Epithelial cell of proximal tubule (primary cell): ENCODE measurements at regions not wholly inside any gene's neighbourhood (a gene's known extent, or its start where the extent isn't known, plus 50 kb on each side); places are given as distances from the start of the nearest gene placed in this dataset.
"Not testable (repeated sequence)": the region's sequence is repeated elsewhere in the genome, so short reads cannot be mapped to it uniquely, and the experiment has no call there.

Experiments
- DNase-seq: peaks from one replicate; pipeline ENCODE4 v3.0.0-alpha.2; 2011; ENCODE audit warnings: low read depth
- H3K4me3 ChIP-seq: 2 replicates; pipeline ENCODE4 v1.5.1; 2011; ENCODE audit warnings: low read depth, mild to moderate bottlenecking, low read length
- TF ChIP-seq, protein P1 (sequence below): conservative IDR thresholded peaks from 2 replicates; pipeline ENCODE4 v1.5.1; 2012; ENCODE audit warnings: low read depth, mild to moderate bottlenecking, low read length

DNA sequence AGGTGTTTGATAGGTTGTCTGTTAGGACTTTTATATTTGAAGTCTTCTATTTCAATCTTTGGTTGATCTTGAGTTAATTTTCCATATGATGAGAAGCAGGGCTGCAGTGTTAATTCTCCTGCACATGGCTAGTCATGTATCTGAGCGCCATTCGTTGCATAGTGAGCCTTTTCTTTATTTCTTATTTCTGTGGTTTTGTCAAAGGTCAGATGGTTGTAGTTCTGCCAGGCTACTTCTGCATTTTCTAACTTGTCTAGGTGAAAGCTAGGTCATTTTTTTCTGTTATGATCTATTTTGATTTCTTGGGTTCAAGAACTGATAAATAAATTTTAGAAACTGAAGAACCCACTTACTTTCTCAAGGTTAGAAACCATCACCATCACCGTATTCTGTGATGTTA, 56.7 kb downstream of the CCDC74A start:
- DNase-seq = no peak
- TF ChIP-seq, protein P1, sequence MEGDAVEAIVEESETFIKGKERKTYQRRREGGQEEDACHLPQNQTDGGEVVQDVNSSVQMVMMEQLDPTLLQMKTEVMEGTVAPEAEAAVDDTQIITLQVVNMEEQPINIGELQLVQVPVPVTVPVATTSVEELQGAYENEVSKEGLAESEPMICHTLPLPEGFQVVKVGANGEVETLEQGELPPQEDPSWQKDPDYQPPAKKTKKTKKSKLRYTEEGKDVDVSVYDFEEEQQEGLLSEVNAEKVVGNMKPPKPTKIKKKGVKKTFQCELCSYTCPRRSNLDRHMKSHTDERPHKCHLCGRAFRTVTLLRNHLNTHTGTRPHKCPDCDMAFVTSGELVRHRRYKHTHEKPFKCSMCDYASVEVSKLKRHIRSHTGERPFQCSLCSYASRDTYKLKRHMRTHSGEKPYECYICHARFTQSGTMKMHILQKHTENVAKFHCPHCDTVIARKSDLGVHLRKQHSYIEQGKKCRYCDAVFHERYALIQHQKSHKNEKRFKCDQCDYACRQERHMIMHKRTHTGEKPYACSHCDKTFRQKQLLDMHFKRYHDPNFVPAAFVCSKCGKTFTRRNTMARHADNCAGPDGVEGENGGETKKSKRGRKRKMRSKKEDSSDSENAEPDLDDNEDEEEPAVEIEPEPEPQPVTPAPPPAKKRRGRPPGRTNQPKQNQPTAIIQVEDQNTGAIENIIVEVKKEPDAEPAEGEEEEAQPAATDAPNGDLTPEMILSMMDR = no peak
- no peak overlapping the region for H3K4me3 ChIP-seq

DNA sequence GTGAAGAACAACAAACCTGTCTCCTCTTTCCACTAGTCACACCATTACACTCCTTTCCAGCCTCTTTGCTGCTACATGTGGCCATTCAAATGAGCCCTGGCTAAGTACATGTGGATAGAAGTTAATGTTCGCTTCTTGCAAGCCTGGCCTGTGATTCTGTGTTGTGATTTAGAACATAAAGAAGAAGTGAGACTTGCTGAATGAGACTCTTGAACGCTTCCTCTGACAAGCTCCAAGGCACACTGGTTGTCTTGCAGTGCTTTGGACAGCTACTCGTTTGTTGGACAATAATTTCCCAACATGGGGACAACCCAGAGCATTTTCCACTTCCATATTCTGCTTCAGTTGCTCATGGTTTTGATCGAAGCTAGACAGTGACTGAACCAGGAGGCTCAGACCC, 57.3 kb downstream of the CCDC74A start:
- TF ChIP-seq, protein P1 = no peak
- H3K4me3 ChIP-seq = no peak overlapping the region
- no peak for DNase-seq

DNA sequence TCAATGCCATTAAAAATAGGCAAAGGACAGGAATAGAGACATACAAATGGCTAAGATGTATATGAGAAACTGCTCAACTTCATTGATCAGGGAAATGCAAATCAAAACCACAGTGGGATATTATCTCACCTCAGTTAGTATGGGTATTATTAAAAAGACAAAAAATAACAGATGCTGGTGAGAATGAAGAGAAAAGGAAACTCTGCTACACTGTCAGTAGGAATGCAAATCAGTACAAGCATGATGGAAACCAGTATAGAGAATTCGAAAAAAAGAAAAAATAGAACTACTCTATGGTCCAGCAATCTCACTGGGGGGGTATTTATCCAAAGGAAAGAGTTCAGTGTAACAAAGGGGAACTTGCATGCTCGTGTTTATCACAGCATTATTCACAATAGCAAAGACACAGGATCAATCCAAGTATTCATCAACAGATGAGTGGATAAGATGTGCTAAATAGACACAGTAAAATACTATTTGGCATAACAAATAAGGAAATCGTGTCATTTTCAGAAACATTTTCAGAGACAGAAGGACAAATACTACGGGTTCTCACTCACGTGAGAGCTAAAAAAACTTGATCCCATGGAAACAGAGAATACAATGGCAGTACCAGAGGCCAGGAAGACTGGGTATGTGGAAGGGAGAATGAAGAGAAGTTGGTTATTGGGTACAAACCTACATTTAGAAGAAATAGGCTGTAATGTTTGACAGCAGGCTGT, 60.6 kb downstream of the CCDC74A start:
- TF ChIP-seq, protein P1 = no peak

DNA sequence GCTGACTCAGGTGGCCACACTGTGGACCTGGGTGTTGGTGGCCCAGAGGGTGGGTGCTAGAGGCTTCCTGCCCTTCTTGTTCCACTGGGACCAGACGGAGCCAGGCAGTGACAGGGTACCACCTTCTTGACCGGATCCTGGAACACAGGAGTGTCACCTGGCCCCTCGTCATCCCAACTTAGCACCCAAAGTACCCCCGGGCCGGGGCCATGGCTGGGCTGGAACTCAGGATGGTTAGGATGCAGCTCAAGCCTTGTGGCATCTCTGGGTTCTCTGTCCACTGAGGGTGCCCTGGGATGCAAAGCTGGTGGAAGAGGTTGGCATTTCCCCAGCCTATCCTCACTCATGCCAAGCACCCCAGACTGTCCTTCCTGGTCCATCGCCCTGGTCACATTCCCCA, 61.4 kb downstream of the CCDC74A start:
- not testable (repeated sequence) for H3K4me3 ChIP-seq, DNase-seq

More for the DNA sequence above, 60.6 kb downstream of the CCDC74A start:
- DNase-seq = no peak
- no peak overlapping the region for H3K4me3 ChIP-seq

DNA sequence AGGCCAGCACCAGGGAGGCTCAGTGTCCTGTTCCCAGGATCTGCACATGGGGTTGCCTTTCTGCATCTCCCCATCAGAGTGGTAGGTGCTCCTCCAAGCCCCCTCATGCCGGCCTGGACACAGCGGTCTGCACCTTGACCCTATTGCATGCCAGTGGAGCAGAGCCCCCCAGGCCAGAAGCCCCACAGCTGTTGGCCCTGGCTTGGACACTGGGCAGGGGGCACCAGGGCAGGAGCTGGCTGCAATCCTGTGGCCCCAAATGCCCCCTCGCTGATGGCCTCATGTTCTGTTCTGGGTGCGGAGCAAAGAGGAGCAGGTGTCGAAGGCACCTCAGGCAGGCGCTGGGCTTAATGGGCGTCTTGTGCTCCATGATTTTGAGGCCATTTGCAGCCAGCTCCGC, 62.7 kb downstream of the CCDC74A start:
- TF ChIP-seq, protein P1 = no peak
- no peak for DNase-seq
- no peak overlapping the region for H3K4me3 ChIP-seq

DNA sequence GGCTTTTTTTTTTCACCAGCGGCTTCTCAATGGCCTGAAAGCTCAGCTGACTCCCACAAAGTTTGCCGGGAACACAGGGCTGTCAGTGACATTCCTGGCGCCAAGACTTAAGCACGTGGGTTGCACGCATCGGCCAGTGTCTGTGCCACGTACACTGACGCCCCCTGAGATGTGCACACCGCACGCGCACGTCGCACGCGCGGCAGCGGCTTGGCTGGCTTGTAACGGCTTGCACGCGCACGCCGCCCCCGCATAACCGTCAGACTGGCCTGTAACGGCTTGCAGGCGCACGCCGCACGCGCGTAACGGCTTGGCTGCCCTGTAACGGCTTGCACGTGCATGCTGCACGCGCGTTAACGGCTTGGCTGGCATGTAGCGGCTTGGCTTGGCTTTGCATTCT, 63.2 kb downstream of the CCDC74A start:
- DNase-seq = no peak
- no peak overlapping the region for H3K4me3 ChIP-seq
- TF ChIP-seq, protein P1 = no peak

DNA sequence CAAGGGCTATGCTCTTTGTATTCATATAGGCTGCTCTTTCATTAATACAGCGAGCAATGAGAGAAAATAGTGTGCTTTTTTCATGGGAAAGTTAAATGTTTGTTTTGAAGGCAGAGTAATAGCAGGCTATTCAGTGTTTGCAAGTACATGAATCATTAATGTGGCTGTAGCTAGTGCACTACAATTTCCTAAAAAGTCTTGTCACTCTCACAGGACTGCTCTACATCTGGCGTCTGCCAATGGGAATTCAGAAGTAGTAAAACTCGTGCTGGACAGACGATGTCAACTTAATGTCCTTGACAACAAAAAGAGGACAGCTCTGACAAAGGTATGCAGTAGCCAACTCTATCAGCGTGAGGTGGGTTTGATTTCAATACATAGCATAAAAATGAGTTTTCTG, 68.9 kb downstream of the CCDC74A start:
- H3K4me3 ChIP-seq, DNase-seq: not testable (repeated sequence)

DNA sequence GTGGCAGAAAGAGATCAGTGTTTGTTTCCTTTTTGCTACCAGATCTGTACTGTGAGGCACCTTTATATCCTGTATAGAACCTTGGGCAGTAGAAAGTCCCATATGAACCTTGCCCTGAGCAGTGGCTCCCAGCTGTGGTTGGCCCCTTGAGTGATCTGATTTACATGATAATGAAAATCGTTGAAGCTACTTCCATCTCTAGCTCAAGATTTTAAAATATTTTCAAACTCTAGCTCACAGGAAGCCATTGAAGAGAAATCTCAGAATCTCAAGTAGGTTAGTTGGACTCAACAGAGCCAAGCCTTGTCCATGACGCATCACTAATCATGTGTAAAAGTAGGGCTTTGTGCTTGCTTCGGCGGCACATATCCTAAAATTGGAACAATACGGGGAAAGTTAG, 74.8 kb downstream of the CCDC74A start:
- DNase-seq, H3K4me3 ChIP-seq: not testable (repeated sequence)

DNA sequence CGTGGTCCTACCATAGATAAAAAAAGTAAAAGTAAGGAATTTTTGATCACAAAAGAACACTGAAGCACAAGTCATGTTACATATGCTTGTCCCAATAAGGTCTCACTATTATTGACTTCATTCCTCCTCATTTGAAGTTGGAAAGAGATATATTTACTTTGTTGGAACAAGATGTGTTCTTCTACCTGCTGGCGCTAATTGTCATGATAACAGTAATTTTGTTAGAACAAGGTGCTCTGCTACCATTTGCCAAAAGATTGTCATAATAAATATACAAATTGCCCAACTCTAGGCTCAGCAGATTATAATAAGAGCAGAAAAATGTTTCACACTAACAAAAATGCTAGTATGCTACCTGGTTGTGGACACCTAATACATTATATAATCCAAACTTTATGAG, 77.0 kb downstream of the CCDC74A start:
- H3K4me3 ChIP-seq, DNase-seq: not testable (repeated sequence)

DNA sequence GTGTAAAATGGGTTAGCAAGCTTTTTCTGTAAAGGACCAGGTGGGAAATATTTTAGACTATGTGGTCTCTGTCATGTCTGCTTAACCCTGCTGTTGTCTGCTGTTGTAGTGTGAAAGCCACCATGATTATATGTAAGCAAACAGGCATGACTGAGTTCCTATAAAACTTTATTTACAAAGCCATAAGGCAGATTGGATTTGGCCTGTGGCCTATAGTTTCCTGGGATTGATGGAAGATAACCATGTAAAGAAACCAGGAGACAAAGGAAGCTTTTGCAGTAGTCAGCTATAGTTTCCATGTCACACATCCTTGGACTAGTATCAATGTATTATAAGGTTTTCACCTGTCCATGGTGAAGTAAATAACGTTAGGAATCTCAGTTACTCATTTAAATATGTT, 78.7 kb downstream of the CCDC74A start:
- DNase-seq, H3K4me3 ChIP-seq: not testable (repeated sequence)

DNA sequence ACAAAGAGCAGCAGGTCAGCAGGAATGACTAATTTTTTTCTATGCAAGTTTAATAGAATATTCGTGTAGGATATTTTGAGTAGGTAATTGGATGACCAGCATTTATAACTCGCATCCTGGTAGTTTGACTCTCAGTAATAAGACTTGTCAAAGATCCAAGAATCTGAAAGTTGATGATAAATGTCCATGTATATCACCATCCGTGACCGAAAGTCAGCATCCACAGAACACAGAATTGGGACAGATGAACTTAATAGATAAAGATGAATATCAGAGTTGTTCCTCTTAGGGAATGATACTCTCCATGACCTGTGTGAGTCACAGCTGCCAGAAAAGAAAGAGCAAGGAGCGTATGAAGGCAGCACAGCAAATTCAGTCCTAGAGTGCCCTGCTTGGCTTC, 79.4 kb downstream of the CCDC74A start:
- not testable (repeated sequence) for H3K4me3 ChIP-seq, DNase-seq

DNA sequence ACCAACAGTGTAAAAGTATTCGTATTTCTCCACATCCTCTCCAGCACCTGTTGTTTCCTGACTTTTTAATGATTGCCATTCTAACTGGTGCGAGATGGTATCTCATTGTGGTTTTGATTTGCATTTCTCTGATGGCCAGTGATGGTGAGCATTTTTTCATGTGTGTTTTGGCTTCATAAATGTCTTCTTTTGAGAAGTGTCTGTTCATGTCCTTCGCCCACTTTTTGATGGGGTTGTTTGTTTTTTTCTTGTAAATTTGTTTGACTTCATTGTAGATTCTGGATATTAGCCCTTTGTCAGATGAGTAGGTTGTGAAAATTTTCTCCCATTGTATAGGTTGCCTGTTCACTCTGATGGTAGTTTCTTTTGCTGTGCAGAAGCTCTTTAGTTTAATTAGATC, 86.9 kb downstream of the CCDC74A start:
- DNase-seq, H3K4me3 ChIP-seq: not testable (repeated sequence)

DNA sequence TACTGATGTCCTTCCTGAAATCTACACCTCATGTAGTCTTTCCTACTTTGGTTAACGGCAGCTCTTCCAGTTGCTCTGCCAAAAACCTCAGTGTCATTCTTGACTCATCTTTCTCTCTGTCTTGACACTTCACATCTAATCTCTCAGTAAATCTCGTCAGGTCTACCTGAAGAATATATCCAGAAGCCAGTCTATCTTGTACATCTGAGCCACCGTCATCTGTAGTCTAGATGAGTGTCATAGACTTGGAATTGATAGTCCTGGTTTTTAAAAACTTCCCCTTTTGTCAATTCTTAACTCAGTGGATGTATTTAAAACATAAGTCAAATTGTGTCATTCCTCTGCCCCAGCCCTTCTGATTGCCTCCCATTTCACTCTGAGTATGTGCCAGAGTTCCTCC, 90.6 kb downstream of the CCDC74A start:
- DNase-seq, H3K4me3 ChIP-seq: not testable (repeated sequence)

DNA sequence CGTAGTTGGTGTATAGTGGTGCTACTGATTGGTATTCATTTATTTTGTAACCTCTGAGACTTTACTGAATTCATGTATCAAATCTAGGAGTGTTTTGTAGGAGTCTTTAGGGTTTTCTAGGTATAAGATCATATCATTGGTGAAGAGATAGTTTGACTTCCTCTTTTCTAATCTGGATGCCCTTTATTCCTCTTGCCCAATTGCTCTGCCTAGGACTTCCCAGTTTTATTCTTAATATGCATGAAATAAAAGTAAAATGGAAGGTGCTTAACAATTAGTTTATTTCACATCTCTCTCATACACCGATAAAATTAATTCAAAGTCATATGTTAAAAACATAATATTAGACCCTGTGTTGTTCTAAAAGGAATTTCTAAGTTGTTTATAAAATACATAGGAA, 95.2 kb downstream of the CCDC74A start:
- DNase-seq, H3K4me3 ChIP-seq: not testable (repeated sequence)
